HepG2 (cell line): ENCODE measurements at regions not wholly inside any gene's neighbourhood (a gene's known extent, or its start where the extent isn't known, plus 50 kb on each side); places are given as distances from the start of the nearest gene placed in this dataset.

Experiments
- ATAC-seq: fragments of 200-7000 bp; cut with Tn5 transposase; 3 replicates; pipeline ENCODE4 v1.9.1; 2020; ENCODE audit warnings: mild to moderate bottlenecking, moderate library complexity
- BruUV-seq: library from RNA; stranded (reverse); fragments of 400-500 nt; replicated peaks from 2 replicates; lab custom pipeline; 2021; lab: Mats Ljungman, UMichigan
- CTCF ChIA-PET: fragments of 300-600 bp; formaldehyde crosslinking; extraction: SDS; loops from one replicate; lab custom pipeline; 2021; ENCODE audit warnings: low total read pairs, inconsistent platforms, low intra/inter-chr PET ratio; lab: Yijun Ruan, JAX
- POLR2A ChIA-PET: fragments of 350-600 bp; sonication (Branson Sonifier 250); formaldehyde crosslinking; loops from one replicate; lab custom pipeline; 2020; ENCODE audit warnings: antibody characterized with exemption, inconsistent platforms; lab: Yijun Ruan, JAX
- DNase-seq: peaks from one replicate; pipeline ENCODE4 v3.0.0-alpha.2; 2015; ENCODE audit warnings: low spot score
- FAIRE-seq: peaks from 3 replicates; lab custom pipeline; 2011; peaks lifted over from hg19 to GRCh38; lab: Jason Lieb, UNC
- H2AFZ ChIP-seq: one replicate; pipeline ENCODE4 v1.6.1; 2011; ENCODE audit warnings: low read length, inconsistent platforms
- H3K27ac ChIP-seq: fragments of 300-600 bp; 3 replicates; pipeline ENCODE4 v1.8.0; 2011; ENCODE audit warnings: mixed run types, mild to moderate bottlenecking, mixed read lengths, low read length, inconsistent platforms; ENCODE audit not compliant: insufficient read depth; ENCODE audit errors: extremely low read length
- H3K27me3 ChIP-seq, 2 experiments: fragments of 200-600 bp in 1 of 2; 2 replicates in 1 of 2; 3 replicates in 1 of 2; pipeline versions ENCODE4 v1.6.0 to v1.8.0; 2011; ENCODE audit warnings: low read length in 2 of 2, mild to moderate bottlenecking in 2 of 2, moderate library complexity in 2 of 2, inconsistent platforms in 1 of 2; ENCODE audit not compliant: insufficient read depth in 2 of 2, control insufficient read depth in 1 of 2
- H3K36me3 ChIP-seq, 2 experiments: fragments of 200-600 bp in 1 of 2; replicated peaks in 1 of 2; 2 replicates in 1 of 2; 3 replicates in 1 of 2; pipeline versions ENCODE4 v1.5.1 to v1.8.0; 2011; ENCODE audit warnings: low read length in 2 of 2, inconsistent platforms in 1 of 2; ENCODE audit not compliant: insufficient read depth in 2 of 2, control insufficient read depth in 1 of 2
- H3K4me1 ChIP-seq: 2 replicates; pipeline ENCODE4 v1.5.1; 2012; ENCODE audit warnings: low read length, inconsistent platforms; ENCODE audit not compliant: insufficient read depth
- H3K4me2 ChIP-seq: 2 replicates; pipeline ENCODE4 v1.6.0; 2011; ENCODE audit warnings: low read depth, low read length, inconsistent platforms
- H3K4me3 ChIP-seq, 3 experiments: fragments of 200-600 bp in 1 of 3; sonication (generic), shearing (Covaris generic) in 1 of 3; replicated peaks in 1 of 3; 2 replicates each; pipeline ENCODE4 v1.5.1; 2011 to 2016; ENCODE audit warnings: low read length in 3 of 3, inconsistent platforms in 2 of 3, low read depth in 2 of 3, mild to moderate bottlenecking in 2 of 3, control low read depth in 1 of 3, mixed read lengths in 1 of 3; ENCODE audit not compliant: insufficient read depth in 1 of 3
- H3K79me2 ChIP-seq: one replicate; pipeline ENCODE4 v1.6.1; 2011; ENCODE audit warnings: low read length, inconsistent platforms; ENCODE audit not compliant: insufficient read depth
- H3K9ac ChIP-seq: 2 replicates; pipeline ENCODE4 v1.6.0; 2011; ENCODE audit warnings: mild to moderate bottlenecking, low read depth, low read length, inconsistent platforms; ENCODE audit not compliant: insufficient read depth
- H3K9me3 ChIP-seq: 2 replicates; pipeline ENCODE4 v1.5.1; 2012; ENCODE audit warnings: mild to moderate bottlenecking, low read length
- H4K20me1 ChIP-seq: 2 replicates; pipeline ENCODE4 v1.6.0; 2011; ENCODE audit warnings: inconsistent platforms, mild to moderate bottlenecking, low read length, moderate library complexity; ENCODE audit not compliant: insufficient read depth
- ATF2 ChIP-seq: sonication (generic); formaldehyde crosslinking; IDR thresholded peaks from 2 replicates; pipeline ENCODE4 v1.4.0; 2020; ENCODE audit warnings: missing genetic modification reagents
- EEA1 ChIP-seq: sonication (generic); formaldehyde crosslinking; IDR thresholded peaks from 2 replicates; pipeline ENCODE4 v1.5.1; 2020; ENCODE audit warnings: mild to moderate bottlenecking, missing genetic modification reagents, borderline replicate concordance
- HES4 ChIP-seq: sonication (generic); formaldehyde crosslinking; IDR thresholded peaks from 2 replicates; pipeline ENCODE4 v1.9.0; 2021; ENCODE audit warnings: mild to moderate bottlenecking, missing genetic modification reagents, borderline replicate concordance
- MYC ChIP-seq: sonication (generic); formaldehyde crosslinking; IDR thresholded peaks from 2 replicates; pipeline ENCODE4 v1.9.0; 2021; ENCODE audit warnings: missing genetic modification reagents, borderline replicate concordance
- NFE2L1 ChIP-seq: sonication (generic); formaldehyde crosslinking; IDR thresholded peaks from 2 replicates; pipeline ENCODE4 v1.4.0; 2020; ENCODE audit warnings: missing genetic modification reagents, mild to moderate bottlenecking, borderline replicate concordance
- PHF20 ChIP-seq: sonication (generic); formaldehyde crosslinking; IDR thresholded peaks from 2 replicates; pipeline ENCODE4 v1.5.0; 2020; ENCODE audit warnings: mild to moderate bottlenecking, missing genetic modification reagents
- PRMT3 ChIP-seq: sonication (generic); formaldehyde crosslinking; IDR thresholded peaks from 2 replicates; pipeline ENCODE4 v1.8.1; 2022; ENCODE audit warnings: low read depth, mild to moderate bottlenecking, moderate library complexity, missing genetic modification reagents, borderline replicate concordance
- SMC3 ChIP-seq: IDR thresholded peaks from 2 replicates; pipeline ENCODE4 v1.6.1; 2011; ENCODE audit warnings: low read length, improper control_type of control experiment
- ZBTB2 ChIP-seq: sonication (generic); formaldehyde crosslinking; IDR thresholded peaks from 2 replicates; pipeline ENCODE4 v1.8.0; 2022; ENCODE audit warnings: low read depth, missing genetic modification reagents
- ZBTB20 ChIP-seq: sonication (generic); formaldehyde crosslinking; IDR thresholded peaks from 2 replicates; pipeline ENCODE4 v1.8.1; 2023; ENCODE audit warnings: missing genetic modification reagents, low read depth, mild to moderate bottlenecking, borderline replicate concordance
- ZFP82 ChIP-seq: sonication (generic); formaldehyde crosslinking; IDR thresholded peaks from 2 replicates; pipeline ENCODE4 v1.5.1; 2020; ENCODE audit warnings: mild to moderate bottlenecking, missing genetic modification reagents, borderline replicate concordance
- ZNF318 ChIP-seq: sonication (generic); formaldehyde crosslinking; IDR thresholded peaks from 2 replicates; pipeline ENCODE4 v1.4.0; 2020; ENCODE audit warnings: mild to moderate bottlenecking, missing genetic modification reagents
- ZNF576 ChIP-seq: sonication (generic); formaldehyde crosslinking; IDR thresholded peaks from 2 replicates; pipeline ENCODE4 v1.4.0; 2020; ENCODE audit warnings: mild to moderate bottlenecking, missing genetic modification reagents
- WGBS: methylation state at CpG from one replicate; pipeline ENCODE4 v1.1.6; 2017; ENCODE audit warnings: low lambda C conversion rate; 5-methylcytosine and 5-hydroxymethylcytosine counted together
- in situ Hi-C: cut with HindIII; loops from 2 replicates; pipeline ENCODE4 v1.10.0; 2017; ENCODE audit warnings: low pct_unique_long_range_greater_than_20kb; ENCODE audit not compliant: extremely low pct_ligation_motif_present
- intact Hi-C: fragments of 100-400 bp; cut with micrococcal nuclease; formaldehyde crosslinking; loops from one replicate; pipeline ENCODE4 v1.10.0; 2022; ENCODE audit not compliant: unreplicated experiment

GRCh38 chr4:162706632-162707031, 460.1 kb downstream of the NAF1 start:
- Histone ChIP-seq H3K9ac (no peak overlapping the region), H3K79me2 (no peaks in the 10 kb centered on the region), H3K9me3 (no peaks in the 10 kb centered on the region), H3K27ac (no peak overlapping the region), H3K36me3 (no peaks in the 10 kb centered on the region), H3K4me1 (no peaks in the 10 kb centered on the region), H3K4me2 (no peak overlapping the region), H2AFZ (no peak overlapping the region), H3K4me3 (no peak overlapping the region), H3K27me3 (no peaks in the 10 kb centered on the region; a peak in 1 of 5 replicates), H4K20me1 (no peaks in the 10 kb centered on the region)
- FAIRE-seq: no peak
- CTCF ChIA-PET: no interaction called here
- WGBS: 3% methylated on average over 1 of the region's 1 CpG
- DNase-seq: no peak
- intact Hi-C loops: no loop called here
- no peak for ATAC-seq
- in situ Hi-C loops: no loop called here
- POLR2A ChIA-PET: no interaction called here
- no TSS peak for BruUV-seq
- no peak for TF ChIP-seq SMC3
- TF ChIP-seq MYC: no peak
- TF ChIP-seq PRMT3: no peak
- TF ChIP-seq EEA1 (CRISPR knock-in tag): no peak
- TF ChIP-seq PHF20 (CRISPR knock-in tag): no peak
- TF ChIP-seq ZBTB2 (CRISPR knock-in tag): no peak
- no peak for TF ChIP-seq HES4 (CRISPR knock-in tag)
- no peak for TF ChIP-seq NFE2L1 (CRISPR knock-in tag)
- no peak for TF ChIP-seq ZNF576
- TF ChIP-seq ZBTB20: no peak
- TF ChIP-seq ZNF318 (CRISPR knock-in tag): no peak
- no peak for TF ChIP-seq ZFP82 (CRISPR knock-in tag)
- TF ChIP-seq ATF2 (CRISPR knock-in tag): no peak
